Chondrocyte (in vitro differentiated cells): ENCODE measurements at regions not wholly inside any gene's neighbourhood (a gene's known extent, or its start where the extent isn't known, plus 50 kb on each side); places are given as distances from the start of the nearest gene placed in this dataset.

Source experiments
- DNase-seq: peaks from one replicate; pipeline ENCODE4 v3.0.0; 2021; ENCODE audit warnings: mixed read lengths, low spot score
- H3K27ac Mint-ChIP-seq: one replicate; pipeline ENCODE4 v1.8.0; 2021; ENCODE audit warnings: mild to moderate bottlenecking, moderate library complexity, mixed read lengths; ENCODE audit not compliant: unreplicated experiment
- H3K27me3 Mint-ChIP-seq: 2 replicates; pipeline ENCODE4 v1.8.0; 2021; ENCODE audit warnings: low read depth, mixed read lengths
- H3K36me3 Mint-ChIP-seq: 2 replicates; pipeline ENCODE4 v1.8.0; 2021; ENCODE audit warnings: low read depth, mixed read lengths
- H3K4me1 Mint-ChIP-seq: 2 replicates; pipeline ENCODE4 v1.8.0; 2021; ENCODE audit warnings: low read depth, mild to moderate bottlenecking, mixed read lengths
- H3K4me3 Mint-ChIP-seq: one replicate; pipeline ENCODE4 v1.8.0; 2021; ENCODE audit warnings: mild to moderate bottlenecking, moderate library complexity, mixed read lengths; ENCODE audit not compliant: unreplicated experiment
- H3K9me3 Mint-ChIP-seq: 2 replicates; pipeline ENCODE4 v1.8.0; 2021; ENCODE audit warnings: low read depth, mixed read lengths
- TF ChIP-seq, protein P1 (sequence below): fragments of 200-600 bp; sonication (generic); IDR thresholded peaks from 2 replicates; pipeline ENCODE4 v1.5.0; 2021; ENCODE audit warnings: antibody characterized with exemption, mild to moderate bottlenecking, moderate library complexity

DNA sequence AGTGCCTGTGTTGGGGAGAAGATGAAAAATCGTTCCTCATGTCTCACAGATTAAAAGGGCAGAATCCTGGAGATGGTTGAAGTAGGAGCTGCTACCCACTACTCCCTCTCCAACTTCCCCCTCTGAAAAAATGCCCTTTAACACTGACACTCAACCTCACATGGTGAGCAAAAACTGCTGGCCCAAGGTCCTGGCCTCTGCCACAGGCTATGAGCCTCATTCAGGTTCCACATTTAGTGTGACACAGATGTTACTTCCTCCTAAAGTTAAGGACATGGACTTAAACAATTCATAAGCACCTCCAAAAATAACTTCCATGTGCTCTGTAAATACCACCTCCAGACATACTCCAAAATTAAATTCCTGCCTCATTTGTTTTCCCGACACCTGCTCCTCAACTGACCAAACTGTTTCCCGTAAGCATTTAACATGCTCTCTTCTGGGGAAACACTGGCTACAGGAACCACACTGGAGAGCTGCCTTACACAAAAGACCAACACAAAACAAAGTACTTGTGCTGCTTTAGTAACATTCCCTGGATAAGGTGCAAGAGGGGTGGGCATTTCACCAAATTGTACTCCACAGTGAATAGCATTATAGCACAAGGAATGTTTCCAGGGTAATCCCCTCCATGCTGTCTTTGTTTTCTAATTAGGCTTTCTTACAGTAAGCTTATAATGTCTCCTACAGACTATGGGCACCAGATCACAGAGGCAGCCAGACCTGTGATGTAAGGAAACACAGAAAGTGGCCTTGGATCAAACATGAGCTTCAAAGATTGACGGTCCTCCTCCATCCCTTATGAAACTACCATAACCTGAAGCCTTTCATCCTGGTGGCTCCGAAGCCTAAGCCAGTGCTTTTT lies 57.0 kb downstream of the PHLDA1 start:
- Mint-ChIP-seq H3K27ac (no peak overlapping the region), H3K4me1 (peaks cover 42% of the 10 kb centered on the region), H3K4me3 (no peak overlapping the region)

DNA sequence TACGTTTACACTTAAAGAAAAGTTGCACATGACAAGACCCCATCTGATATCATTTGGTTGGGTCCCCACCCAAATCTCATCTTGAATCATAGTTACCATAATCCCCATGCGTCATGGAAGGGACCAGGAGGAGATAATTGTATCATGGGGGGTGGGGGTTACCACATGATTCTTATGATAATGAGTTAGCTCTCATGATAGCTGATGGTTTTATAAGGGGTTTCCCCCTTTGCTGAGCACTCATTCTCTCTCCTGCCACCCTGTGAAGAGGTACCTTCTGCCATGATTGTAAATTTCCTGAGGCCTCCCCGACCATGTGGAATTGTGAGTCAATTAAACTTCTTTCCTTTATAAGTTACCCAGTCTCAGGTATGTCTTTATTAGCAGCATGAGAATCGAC lies 60.3 kb downstream of the PHLDA1 start:
- Mint-ChIP-seq H3K9me3 (no peaks in the 10 kb centered on the region), H3K27ac (no peak overlapping the region)

More for the DNA sequence above, 57.0 kb downstream of the PHLDA1 start:
- Mint-ChIP-seq H3K9me3 (no peaks in the 10 kb centered on the region), H3K36me3 (no peaks in the 10 kb centered on the region), H3K27me3 (no peaks in the 10 kb centered on the region)
- TF ChIP-seq, protein P1, sequence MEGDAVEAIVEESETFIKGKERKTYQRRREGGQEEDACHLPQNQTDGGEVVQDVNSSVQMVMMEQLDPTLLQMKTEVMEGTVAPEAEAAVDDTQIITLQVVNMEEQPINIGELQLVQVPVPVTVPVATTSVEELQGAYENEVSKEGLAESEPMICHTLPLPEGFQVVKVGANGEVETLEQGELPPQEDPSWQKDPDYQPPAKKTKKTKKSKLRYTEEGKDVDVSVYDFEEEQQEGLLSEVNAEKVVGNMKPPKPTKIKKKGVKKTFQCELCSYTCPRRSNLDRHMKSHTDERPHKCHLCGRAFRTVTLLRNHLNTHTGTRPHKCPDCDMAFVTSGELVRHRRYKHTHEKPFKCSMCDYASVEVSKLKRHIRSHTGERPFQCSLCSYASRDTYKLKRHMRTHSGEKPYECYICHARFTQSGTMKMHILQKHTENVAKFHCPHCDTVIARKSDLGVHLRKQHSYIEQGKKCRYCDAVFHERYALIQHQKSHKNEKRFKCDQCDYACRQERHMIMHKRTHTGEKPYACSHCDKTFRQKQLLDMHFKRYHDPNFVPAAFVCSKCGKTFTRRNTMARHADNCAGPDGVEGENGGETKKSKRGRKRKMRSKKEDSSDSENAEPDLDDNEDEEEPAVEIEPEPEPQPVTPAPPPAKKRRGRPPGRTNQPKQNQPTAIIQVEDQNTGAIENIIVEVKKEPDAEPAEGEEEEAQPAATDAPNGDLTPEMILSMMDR = no peak
- DNase-seq = no peak

DNA sequence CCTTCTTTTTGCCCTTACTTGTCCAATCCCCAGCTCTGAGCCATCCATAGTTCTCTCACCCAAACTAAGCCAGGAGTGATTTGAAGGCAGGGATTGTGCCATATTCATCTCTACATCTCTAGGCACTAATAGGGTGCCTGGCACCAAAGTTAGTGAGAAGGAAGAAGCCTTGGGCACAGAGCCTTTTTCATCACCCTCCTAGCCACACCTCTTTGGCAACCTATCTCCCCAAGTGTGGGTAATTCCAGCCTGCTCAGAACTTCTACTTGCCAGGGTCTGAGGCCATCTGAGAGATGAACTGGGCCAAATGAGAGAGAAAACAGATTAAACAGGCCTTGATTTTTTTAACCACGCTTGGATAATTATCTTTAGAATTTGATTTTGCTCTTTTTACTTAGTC lies 61.3 kb downstream of the PHLDA1 start:
- Mint-ChIP-seq H3K27ac (no peak overlapping the region), H3K27me3 (peaks cover 2% of the 10 kb centered on the region), H3K9me3 (no peaks in the 10 kb centered on the region), H3K36me3 (no peaks in the 10 kb centered on the region), H3K4me1 (peaks cover 11% of the 10 kb centered on the region), H3K4me3 (no peak overlapping the region)
- TF ChIP-seq, protein P1 = no peak
- DNase-seq = no peak

More for the DNA sequence above, 60.3 kb downstream of the PHLDA1 start:
- peaks cover 2% of the 10 kb centered on the region for H3K27me3 Mint-ChIP-seq
- peaks cover 11% of the 10 kb centered on the region for H3K4me1 Mint-ChIP-seq
- TF ChIP-seq, protein P1 = no peak
- no peak overlapping the region for H3K4me3 Mint-ChIP-seq
- H3K36me3 Mint-ChIP-seq = no peaks in the 10 kb centered on the region
- no peak for DNase-seq

DNA sequence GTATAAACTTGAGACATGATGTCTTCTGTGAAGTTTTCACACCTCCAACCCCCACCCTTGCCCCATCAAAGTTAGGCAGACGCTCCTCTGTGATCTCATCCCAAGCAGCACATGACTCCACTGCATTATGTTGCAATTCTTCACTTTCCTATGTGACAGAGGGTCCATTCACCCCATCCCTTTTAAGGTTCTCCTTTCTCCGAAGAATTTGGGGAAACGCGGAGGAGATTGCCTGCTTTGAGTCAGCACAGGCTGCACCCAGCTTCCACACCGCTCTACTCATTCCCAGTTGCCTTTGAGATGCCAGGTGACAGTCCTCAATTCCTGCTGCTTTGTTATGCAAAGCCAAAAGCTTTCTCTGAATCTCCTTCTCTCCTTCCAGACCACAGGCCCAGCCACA lies 61.8 kb downstream of the PHLDA1 start:
- H3K36me3 Mint-ChIP-seq = no peaks in the 10 kb centered on the region
- H3K4me1 Mint-ChIP-seq = peaks cover 11% of the 10 kb centered on the region
- no peak for DNase-seq
- no peaks in the 10 kb centered on the region for H3K9me3 Mint-ChIP-seq
- TF ChIP-seq, protein P1 = no peak
- no peak overlapping the region for H3K4me3 Mint-ChIP-seq
- peaks cover 2% of the 10 kb centered on the region for H3K27me3 Mint-ChIP-seq
- no peak overlapping the region for H3K27ac Mint-ChIP-seq

- Mint-ChIP-seq H3K27ac (no peak overlapping the region), H3K36me3 (no peaks in the 10 kb centered on the region), H3K4me3 (no peak overlapping the region), H3K27me3 (peaks cover 2% of the 10 kb centered on the region), H3K9me3 (no peaks in the 10 kb centered on the region), H3K4me1 (peaks cover 11% of the 10 kb centered on the region)
- DNase-seq = no peak
- TF ChIP-seq, protein P1 = no peak
Observed at GRCh38 chr12:75965661-75966060, 65.9 kb downstream of the PHLDA1 start.
